ENCODE measurements at regions not wholly inside any gene's neighbourhood (a gene's known extent, or its start where the extent isn't known, plus 50 kb on each side); places are given as distances from the start of the nearest gene placed in this dataset.
A peak's percentile ranks its signal among the peaks of the same experiment; 100 is the strongest.

DNA sequence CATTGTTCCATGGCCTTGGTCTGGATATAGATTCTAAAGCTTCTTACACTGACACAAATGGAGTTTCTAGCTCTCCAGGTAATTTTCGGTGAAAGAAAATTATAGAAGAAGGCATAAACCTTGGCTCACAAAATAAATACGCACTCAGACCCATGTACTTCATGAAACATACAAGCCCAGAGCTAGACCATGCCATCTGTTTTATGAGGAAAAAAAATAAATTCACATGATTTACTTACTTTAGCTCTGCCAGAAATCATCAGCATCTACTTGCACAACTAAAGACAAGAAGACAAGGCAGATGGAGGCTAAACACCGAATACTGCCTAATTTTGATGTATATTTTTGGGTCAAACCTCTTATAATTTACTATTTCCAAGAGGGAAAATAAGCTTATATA, 197.4 kb upstream of the KLF14 start:
- Mint-ChIP-seq H3K27ac (no peak overlapping the region), H3K4me3 (no peak overlapping the region)
- no peak for ATAC-seq

DNA sequence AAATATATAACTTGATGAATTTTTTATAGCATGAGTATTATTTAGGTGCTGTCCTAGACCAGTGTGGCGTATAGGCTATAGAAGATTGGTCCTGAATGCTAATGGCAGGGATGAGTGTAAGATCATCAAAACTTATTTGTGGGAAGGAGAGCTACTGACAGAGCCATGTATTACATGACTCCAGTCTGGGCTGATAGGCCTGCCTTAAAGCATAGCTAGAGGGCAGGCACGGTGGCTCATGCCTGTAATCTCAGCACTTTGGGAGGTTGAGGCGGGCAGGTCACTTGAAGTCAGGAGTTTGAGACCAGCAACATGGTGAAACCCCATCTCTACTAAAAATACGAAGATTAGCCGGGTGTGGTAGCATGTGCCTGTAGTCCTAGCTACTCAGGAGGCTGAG, 198.1 kb upstream of the KLF14 start:
- Mint-ChIP-seq H3K27ac (peak overlapping the region in 1 of 2 donors; percentile 16), H3K4me3 (no peak overlapping the region), H3K4me1 (peaks cover 92% of the 10 kb centered on the region), H3K9me3 (no peaks in the 10 kb centered on the region), H3K27me3 (no peaks in the 10 kb centered on the region)
- DNase-seq (no peak), ATAC-seq (peak; percentile 33)

More for the DNA sequence above, 197.4 kb upstream of the KLF14 start:
- no peak for DNase-seq
- Mint-ChIP-seq H3K27me3 (no peaks in the 10 kb centered on the region), H3K9me3 (no peaks in the 10 kb centered on the region), H3K4me1 (peaks cover 92% of the 10 kb centered on the region)

DNA sequence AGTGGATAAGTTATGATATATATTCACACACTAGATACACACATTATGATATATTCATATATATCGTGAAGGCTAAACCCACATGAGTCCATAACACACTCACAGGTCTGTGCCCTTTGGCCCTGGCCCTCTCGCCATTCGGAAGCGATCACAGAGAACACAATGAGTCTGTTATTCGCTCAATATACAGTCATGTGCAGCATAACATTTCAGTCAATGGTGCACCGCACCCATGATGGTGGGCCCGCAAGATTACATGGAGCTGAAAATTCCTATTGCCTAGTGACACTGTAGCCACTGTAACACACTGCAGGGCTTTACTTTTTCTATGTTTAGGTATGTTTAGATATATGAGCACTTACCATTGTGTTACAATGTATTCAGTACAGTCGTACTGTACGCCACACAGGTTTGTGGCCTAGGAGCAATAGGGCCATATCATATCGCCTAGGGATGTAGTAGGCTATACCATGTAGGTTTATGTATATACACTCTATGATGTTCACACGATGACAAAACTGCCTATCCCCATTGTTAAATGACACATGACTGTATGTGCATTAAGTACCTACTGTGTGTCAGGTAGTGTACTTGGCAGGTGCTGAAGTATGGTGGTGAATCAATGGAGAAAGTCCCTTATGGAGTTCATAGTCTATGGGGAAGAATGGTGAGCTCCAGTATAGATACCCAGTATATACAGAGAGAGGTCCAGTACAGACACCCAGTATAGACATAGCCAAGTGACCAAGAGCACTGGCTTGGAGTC, 198.8 kb upstream of the KLF14 start:
- Mint-ChIP-seq H3K27ac (peak overlapping the region in 1 of 2 donors; percentile 35), H3K9me3 (no peaks in the 10 kb centered on the region), H3K4me3 (no peak overlapping the region), H3K27me3 (no peaks in the 10 kb centered on the region), H3K4me1 (peaks cover 87% of the 10 kb centered on the region)
- ATAC-seq (peak; percentile 32), DNase-seq (no peak)

DNA sequence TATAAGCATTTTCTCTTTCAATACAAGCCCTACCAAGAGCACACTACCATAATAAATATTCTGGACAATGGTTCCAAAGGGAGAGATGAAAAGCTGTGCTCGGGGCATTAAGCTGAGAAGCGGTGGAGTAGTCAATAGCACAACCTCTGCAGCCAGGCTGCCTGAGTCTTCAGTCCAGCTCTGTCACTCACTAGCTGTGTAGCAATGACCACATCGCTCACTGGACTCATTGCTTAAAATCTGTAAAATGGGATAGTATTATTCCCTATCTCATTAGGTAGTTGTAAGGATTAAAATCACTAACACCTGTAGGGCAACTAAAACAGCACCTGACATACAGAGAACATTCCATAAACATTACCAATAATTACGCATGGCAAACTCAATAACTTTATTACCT, 199.9 kb upstream of the KLF14 start:
- Mint-ChIP-seq H3K4me1 (peaks cover 89% of the 10 kb centered on the region), H3K4me3 (no peak overlapping the region), H3K27ac (peak overlapping the region; percentile 45 to 93), H3K9me3 (no peaks in the 10 kb centered on the region), H3K27me3 (no peaks in the 10 kb centered on the region)
- ATAC-seq (no peak), DNase-seq (no peak)

DNA sequence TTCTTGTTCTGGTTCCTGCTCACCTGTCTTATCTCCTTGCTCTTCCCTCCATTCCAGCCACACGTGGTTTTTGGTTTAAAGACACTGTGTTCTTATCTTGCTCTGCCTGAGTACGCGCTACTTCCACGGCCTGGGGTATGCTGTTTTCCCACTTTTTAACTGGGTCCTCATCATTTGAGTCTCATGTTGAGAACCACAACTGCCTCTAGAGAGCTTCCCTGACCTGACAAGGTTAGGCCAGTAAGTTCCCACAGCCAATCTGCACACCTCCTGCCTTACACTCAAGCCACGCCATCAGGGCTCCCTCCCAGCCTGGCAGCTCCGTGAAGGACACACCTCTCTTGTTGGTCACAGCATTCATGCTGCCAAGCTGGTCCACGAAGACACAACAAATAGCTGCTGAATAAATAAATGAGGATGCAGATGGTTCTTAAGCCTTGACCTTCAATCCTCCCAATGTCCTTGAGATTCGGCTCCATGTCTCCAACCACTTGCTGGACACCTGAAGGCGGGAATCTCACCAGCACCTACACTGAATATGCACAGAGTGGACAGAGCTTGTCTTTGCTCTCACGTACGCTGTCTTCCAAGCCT, 201.7 kb upstream of the KLF14 start:
- DNase-seq: no peak
- Mint-ChIP-seq H3K4me1 (peaks cover 92% of the 10 kb centered on the region), H3K27ac (peak overlapping the region in 1 of 2 donors; percentile 92), H3K27me3 (no peaks in the 10 kb centered on the region), H3K9me3 (no peaks in the 10 kb centered on the region), H3K4me3 (peak overlapping the region in 1 of 2 donors; percentile 18)
- no peak for ATAC-seq

DNA sequence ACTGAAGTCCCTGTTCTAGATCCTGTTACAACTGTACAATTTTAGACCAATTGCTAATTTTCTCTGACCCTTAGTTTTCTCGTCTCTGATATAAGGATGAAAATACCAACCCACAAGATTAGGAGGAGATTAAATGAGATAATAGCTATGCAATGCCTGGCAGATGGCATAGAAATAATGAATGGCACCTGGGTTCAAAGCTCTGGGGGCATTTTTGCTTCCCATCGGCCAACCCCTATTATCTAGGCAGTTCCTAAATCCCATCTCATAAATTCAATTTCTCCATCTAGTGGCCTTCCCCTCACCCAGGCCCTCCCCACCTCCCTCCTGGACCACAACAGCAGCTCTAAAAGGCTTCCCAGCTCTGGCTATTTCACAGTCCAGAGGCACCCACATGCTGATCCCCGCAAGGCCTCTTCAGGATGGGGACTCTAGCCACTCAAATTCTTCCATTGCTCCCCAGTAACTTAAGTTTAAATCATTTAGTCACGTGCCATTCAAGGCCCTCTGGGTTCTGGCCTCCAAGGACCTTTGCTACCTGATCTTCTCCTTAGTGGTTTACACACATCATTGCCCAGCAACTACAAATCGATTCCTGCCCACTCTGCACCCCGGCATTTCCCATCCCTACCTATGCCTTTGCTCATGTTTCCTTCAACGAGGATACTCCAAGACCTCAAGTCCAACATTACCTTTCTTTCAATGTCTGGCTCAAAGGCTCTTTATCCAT, 202.4 kb upstream of the KLF14 start:
- Mint-ChIP-seq H3K4me3 (peak overlapping the region; percentile 1), H3K4me1 (peaks cover 92% of the 10 kb centered on the region), H3K27ac (peak overlapping the region; percentile 55 to 94), H3K27me3 (no peaks in the 10 kb centered on the region), H3K9me3 (no peaks in the 10 kb centered on the region)
- DNase-seq: no peak
- ATAC-seq: no peak

DNA sequence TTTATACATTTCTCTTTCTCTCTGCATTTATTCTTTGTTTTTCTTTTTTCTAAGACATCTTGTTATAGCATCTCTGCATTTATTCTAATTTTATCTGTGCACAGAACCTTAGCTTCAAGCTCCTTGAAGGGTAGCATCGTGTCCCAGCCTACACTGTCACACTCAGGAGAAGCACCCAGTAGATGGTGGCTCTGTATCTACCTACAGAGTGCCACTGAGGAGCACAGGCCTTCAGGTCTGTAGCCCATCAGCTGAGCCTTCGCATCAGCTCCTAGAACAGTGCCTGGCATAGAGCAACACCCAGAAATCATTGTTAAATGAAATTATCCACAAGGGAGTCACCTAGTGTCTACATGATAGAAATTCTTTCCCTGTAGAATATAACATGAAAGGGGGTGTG, 203.0 kb upstream of the KLF14 start:
- no peak overlapping the region for H3K4me3 Mint-ChIP-seq

DNA sequence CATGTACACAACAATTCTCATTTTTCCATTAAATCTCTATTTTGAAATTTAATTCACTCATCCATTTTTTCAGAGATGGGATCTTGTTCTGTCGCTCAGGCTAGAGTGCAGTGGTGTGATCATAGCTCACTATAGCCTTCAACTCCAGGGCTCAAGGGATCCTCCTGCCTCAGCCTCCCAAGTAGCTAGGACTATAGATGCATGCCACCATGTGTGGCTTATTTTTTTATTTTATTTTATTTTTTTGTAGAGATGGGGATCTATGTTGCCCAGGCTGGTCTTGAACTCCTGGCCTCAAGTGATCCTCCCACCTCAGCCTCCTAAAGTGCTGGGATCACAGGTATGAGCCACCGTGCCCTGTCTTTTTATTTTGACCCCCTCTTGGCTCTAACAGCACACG, 203.8 kb upstream of the KLF14 start:
- peak overlapping the region in 1 of 2 donors; percentile 34 for H3K4me3 Mint-ChIP-seq
- ATAC-seq (no peak), DNase-seq (no peak)
- no peaks in the 10 kb centered on the region for H3K27me3 Mint-ChIP-seq
- H3K4me1 Mint-ChIP-seq: peaks cover 94% of the 10 kb centered on the region
- no peaks in the 10 kb centered on the region for H3K9me3 Mint-ChIP-seq
- peak overlapping the region in 1 of 2 donors; percentile 95 for H3K27ac Mint-ChIP-seq

More for the DNA sequence above, 203.0 kb upstream of the KLF14 start:
- DNase-seq (no peak), ATAC-seq (no peak)
- Mint-ChIP-seq H3K4me1 (peaks cover 92% of the 10 kb centered on the region), H3K9me3 (no peaks in the 10 kb centered on the region), H3K27me3 (no peaks in the 10 kb centered on the region), H3K27ac (peak overlapping the region; percentile 43 to 94)

DNA sequence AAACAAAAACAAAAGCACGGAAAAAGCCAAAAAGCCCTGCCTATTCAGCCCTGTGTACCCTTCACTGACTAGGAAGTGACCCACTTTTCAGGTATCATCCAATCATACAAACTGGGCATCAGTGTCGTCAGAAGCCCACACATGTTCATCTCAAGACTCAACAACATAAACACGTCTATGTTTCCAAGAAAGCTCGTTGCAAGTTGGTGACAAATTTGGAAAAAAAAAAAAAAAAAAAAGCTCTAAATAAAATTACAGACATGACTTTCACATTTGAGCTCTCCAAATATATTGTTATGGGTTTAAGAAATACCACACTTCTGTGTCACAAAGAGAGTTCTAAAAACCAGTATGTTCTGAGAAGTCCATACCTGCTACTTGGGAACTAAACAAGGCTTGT, 204.7 kb upstream of the KLF14 start:
- Mint-ChIP-seq H3K27me3 (no peaks in the 10 kb centered on the region), H3K9me3 (no peaks in the 10 kb centered on the region), H3K4me1 (peaks cover 94% of the 10 kb centered on the region), H3K27ac (peak overlapping the region; percentile 55 to 95), H3K4me3 (peak overlapping the region in 1 of 2 donors; percentile 8)
- no peak for ATAC-seq
- DNase-seq: no peak

DNA sequence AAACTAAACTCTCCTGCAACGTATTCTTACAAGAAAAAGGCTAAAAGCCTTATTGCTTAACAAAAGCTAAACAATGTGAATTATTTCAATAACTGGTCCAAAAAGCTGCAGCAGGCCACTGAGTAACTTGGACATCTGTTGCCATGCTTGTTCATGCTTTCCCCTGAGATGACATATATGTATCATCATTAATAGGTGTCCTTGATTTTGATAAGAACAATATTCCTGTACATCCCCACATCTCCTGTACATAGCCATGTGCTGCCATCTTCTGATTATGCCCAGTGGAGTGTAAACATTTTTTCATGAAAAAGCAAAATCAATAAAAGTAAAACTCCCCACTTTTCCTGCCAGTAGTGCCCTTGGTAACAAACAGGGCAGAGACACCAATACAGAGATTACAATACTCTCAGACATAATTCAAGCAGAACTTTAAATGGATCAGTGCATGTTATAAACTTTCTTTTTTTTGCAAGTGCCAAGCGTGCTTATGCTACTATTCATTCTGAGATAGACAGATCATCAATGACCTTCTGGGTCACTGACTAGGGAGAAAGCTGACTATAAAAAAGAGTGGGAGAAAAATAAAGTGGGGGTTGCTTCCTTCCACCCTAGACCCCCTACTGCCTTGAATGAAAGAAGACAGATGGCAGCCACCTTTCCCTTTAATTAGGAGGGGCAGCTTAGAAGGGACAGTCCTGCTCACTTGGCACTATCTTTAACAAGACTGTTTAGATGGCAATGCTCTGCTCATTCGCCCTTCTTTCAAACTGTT, 205.5 kb upstream of the KLF14 start:
- peaks cover 94% of the 10 kb centered on the region for H3K4me1 Mint-ChIP-seq
- H3K4me3 Mint-ChIP-seq: peak overlapping the region; percentile 10 to 54
- H3K27me3 Mint-ChIP-seq: no peaks in the 10 kb centered on the region
- peak overlapping the region in 1 of 2 donors; percentile 61 for H3K27ac Mint-ChIP-seq
- H3K9me3 Mint-ChIP-seq: no peaks in the 10 kb centered on the region
- ATAC-seq (no peak), DNase-seq (no peak)

DNA sequence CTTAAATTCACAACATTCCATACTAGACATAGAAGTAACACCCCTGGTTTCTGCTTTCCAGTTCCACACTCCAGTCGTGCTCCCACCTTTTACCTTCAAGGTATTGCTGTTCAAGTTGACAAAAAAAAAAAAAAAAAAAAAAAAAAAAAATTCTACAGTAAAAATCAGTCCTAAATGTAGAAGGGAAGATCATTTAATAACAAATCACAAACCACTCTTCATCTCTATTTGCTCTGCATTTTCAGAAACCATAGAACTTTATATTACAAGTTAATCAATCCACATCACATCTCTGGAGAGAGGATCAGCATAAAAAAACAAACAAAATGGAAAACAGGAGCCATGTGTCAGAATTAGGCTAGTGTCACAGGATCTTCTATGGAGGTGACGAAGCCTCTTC, 206.3 kb upstream of the KLF14 start:
- Mint-ChIP-seq H3K9me3 (no peaks in the 10 kb centered on the region), H3K4me3 (peak overlapping the region; percentile 8 to 39), H3K4me1 (peaks cover 94% of the 10 kb centered on the region), H3K27me3 (no peaks in the 10 kb centered on the region), H3K27ac (peak overlapping the region; percentile 27 to 61)
- ATAC-seq: no peak
- no peak for DNase-seq

DNA sequence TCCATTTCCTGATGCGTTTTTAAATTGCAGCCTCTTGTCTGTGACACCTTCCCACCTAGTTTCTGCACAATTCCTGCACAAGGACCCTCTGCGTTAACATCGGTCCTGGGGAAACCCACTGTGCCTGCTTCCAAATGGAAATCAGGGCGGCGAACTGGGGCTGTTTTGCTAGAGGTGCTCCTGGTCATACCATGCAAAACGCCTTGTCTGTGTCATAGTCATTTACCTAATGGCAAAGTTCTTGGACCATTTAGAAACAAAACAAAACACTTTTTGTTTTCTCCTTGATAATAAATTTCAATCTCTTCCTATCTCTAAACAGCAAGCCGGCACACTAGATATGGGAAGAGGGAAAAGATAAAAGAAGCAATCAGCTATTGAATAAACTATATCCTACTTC, 206.9 kb upstream of the KLF14 start:
- Mint-ChIP-seq H3K9me3 (no peaks in the 10 kb centered on the region), H3K4me1 (peaks cover 94% of the 10 kb centered on the region), H3K4me3 (peak overlapping the region; percentile 74 to 82), H3K27me3 (no peaks in the 10 kb centered on the region), H3K27ac (peak overlapping the region; percentile 72 to 92)
- ATAC-seq (no peak), DNase-seq (no peak)

DNA sequence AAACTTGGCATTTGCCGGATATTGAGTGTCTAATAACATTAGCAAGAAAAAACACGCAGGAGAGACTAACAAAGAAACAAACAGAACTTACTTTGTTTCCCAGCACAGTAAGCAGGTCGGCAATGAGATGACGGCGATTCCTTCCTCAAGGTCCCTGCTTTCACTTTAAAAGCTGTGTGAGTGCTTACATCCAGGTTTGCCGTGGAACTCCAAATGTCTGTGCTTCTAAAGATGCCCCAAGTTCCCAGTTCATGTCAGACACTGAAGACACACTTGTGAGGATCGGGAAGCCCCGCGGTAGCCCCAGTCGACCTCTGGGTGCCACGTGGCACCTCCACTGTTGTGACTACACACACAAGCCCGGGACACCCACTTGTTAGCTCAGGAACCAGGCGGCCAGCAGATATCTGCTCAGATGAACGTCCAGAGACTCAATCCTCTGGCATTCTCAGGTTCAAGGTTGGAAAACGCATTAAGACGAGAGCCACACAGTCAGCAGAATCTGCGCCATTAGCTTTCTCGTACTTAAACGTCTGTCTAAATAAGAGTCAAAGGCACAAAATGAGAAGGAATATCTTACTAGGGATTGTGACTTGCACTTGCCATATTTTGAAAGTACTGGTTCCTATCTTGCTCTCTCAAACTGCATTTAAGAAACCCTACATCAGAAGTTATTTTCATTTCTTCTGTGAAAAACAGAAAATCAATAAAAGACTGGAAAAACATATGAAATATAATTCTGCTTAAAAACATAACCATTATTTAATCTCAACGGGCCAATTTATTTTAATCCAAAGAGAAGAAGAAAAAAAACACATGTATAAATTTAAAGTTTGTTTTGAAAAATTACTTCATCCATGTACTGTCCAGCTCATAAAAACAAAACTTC, 207.6 kb upstream of the KLF14 start:
- Mint-ChIP-seq H3K27me3 (no peaks in the 10 kb centered on the region), H3K4me1 (peaks cover 95% of the 10 kb centered on the region), H3K9me3 (no peaks in the 10 kb centered on the region), H3K27ac (peak overlapping the region; percentile 72 to 92), H3K4me3 (peak overlapping the region; percentile 74 to 82)
- DNase-seq (no peak), ATAC-seq (no peak)

DNA sequence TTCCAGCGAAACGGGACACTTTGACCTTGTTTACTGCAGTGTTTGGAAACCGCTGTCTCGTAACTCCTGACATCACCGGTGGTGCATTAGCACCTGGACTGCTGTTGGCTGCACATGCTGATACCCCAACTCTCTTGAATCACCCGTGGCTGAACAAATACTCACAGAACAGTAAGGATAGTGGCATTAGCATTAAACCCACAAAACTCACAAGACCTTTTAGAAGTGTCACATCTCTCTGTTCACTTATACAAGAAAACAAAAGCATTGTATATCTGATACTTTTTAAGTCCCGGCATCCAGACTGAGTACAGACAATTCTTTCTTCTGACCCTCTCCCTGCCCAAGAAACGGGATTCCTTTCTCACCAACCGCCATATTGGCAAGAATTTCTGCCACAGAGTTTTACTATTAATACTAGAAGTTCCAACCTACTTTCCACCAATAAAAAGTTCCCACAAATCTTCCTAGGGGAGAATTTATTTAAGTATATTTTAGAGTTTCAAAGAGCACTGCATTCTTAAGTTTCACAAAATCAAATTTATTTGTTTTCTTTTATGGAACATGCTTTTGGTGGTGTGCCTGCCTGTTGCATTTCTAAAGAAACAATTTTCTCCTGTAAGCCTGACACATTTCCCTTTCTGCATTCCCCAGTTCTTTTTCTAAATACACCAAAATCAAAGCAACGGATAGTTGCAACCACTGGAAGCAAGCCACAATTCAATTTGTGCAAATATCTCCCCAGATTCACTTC, 208.4 kb upstream of the KLF14 start:
- DNase-seq: no peak
- H3K9me3 Mint-ChIP-seq: no peaks in the 10 kb centered on the region
- ATAC-seq: no peak
- H3K27me3 Mint-ChIP-seq: no peaks in the 10 kb centered on the region
- peak overlapping the region; percentile 72 to 78 for H3K27ac Mint-ChIP-seq
- H3K4me1 Mint-ChIP-seq: peaks cover 96% of the 10 kb centered on the region
- H3K4me3 Mint-ChIP-seq: peak overlapping the region; percentile 74 to 82
